Upper lobe of left lung (tissue), 6 donors: ENCODE measurements at regions not wholly inside any gene's neighbourhood (a gene's known extent, or its start where the extent isn't known, plus 50 kb on each side); places are given as distances from the start of the nearest gene placed in this dataset.

Experiments
- ATAC-seq, 2 donors: fragments of 200-7000 bp; cut with Tn5 transposase; one replicate each; pipeline ENCODE4 v1.9.1; 2022; ENCODE audit warnings: mild to moderate bottlenecking in 2 of 2, moderate library complexity in 2 of 2; ENCODE audit not compliant: low FRiP score in 2 of 2
- DNase-seq, 2 donors: peaks; one replicate each; pipeline ENCODE4 v3.0.0-alpha.2; 2019 to 2020
- H3K27ac ChIP-seq, 4 donors: fragments of 200-600 bp; sonication (generic); one replicate each; pipeline ENCODE4 v1.5.1; 2016 to 2019
- H3K27me3 ChIP-seq, 4 donors: fragments of 200-600 bp; sonication (generic); one replicate each; pipeline ENCODE4 v1.5.1; 2017 to 2019
- H3K36me3 ChIP-seq, 4 donors: fragments of 200-600 bp; sonication (generic); one replicate each; pipeline ENCODE4 v1.5.1; 2016 to 2019
- H3K4me1 ChIP-seq, 4 donors: fragments of 200-600 bp; sonication (generic); one replicate each; pipeline ENCODE4 v1.5.1; 2018 to 2019
- H3K4me3 ChIP-seq, 4 donors: fragments of 200-600 bp; sonication (generic); one replicate each; pipeline ENCODE4 v1.5.1; 2017 to 2019; ENCODE audit warnings: mild to moderate bottlenecking in 2 of 4, moderate library complexity in 1 of 4
- H3K9me3 ChIP-seq, 4 donors: fragments of 200-600 bp; sonication (generic); one replicate each; pipeline ENCODE4 v1.5.1; 2018 to 2019
- CTCF ChIP-seq, 6 experiments: fragments of 450-650 bp in 4 of 6; fragments of 200-600 bp in 2 of 6; sonication (generic) in 2 of 6; IDR thresholded peaks; one replicate each; pipeline ENCODE4 v1.5.1; 2016 to 2019; ENCODE audit warnings: antibody characterized with exemption in 6 of 6
- EP300 ChIP-seq, 4 donors: sonication (generic); formaldehyde crosslinking; IDR thresholded peaks; one replicate each; pipeline ENCODE4 v1.5.1; 2017; ENCODE audit warnings: antibody characterized with exemption in 4 of 4, control low read depth in 2 of 4
- POLR2A ChIP-seq, 4 donors: fragments of 450-650 bp; IDR thresholded peaks; one replicate each; pipeline ENCODE4 v1.5.1; 2016 to 2017; ENCODE audit warnings: antibody characterized with exemption in 4 of 4, mild to moderate bottlenecking in 2 of 4
- POLR2AphosphoS5 ChIP-seq, 2 donors: sonication (generic); formaldehyde crosslinking; IDR thresholded peaks; one replicate each; pipeline ENCODE4 v1.5.1; 2017; ENCODE audit warnings: antibody characterized with exemption in 2 of 2
- WGBS, 2 donors: methylation state at CpG; one replicate each; pipeline ENCODE4 v1.1.5; 2017 to 2018; 5-methylcytosine and 5-hydroxymethylcytosine counted together
- donor health status: DM: no; HTN: no; CAD: no; lungs with moderate emphysema.
- donor health status: DM: no; HTN: yes; CAD: no; lungs with severe emphysema.

GRCh38 chr1:81681114-81681513 is 119.6 kb upstream of the ADGRL2 start:
- no peak overlapping the region for H3K4me3 ChIP-seq
- H3K27ac ChIP-seq = no peak overlapping the region
- H3K9me3 ChIP-seq = no peaks in the 10 kb centered on the region
- ATAC-seq (peak in 1 of 2 donors; percentile 12), DNase-seq (no peak)
- H3K36me3 ChIP-seq = no peaks in the 10 kb centered on the region
- H3K4me1 ChIP-seq = peaks cover 10 to 16% (median 13%) of the 10 kb centered on the region in 4 donors
- no peaks in the 10 kb centered on the region for H3K27me3 ChIP-seq
- WGBS, 2 donors = 26 to 31% methylated on average over 2 of the region's 2 CpGs
- no peak for TF ChIP-seq POLR2A (IDR thresholded peaks at IDR 0.05)

- no peaks in the 10 kb centered on the region for H3K36me3 ChIP-seq
- WGBS, 2 donors = 73 to 74% methylated on average over 3 of the region's 3 CpGs
- TF ChIP-seq EP300 (IDR thresholded peaks at IDR 0.05) = no peak
- TF ChIP-seq POLR2A (IDR thresholded peaks at IDR 0.05) = no peak
- TF ChIP-seq POLR2AphosphoS5 (IDR thresholded peaks at IDR 0.05) = no peak
- no peak for TF ChIP-seq CTCF (IDR thresholded peaks at IDR 0.05)
- no peaks in the 10 kb centered on the region for H3K9me3 ChIP-seq
- no peak for DNase-seq
- H3K27me3 ChIP-seq = no peaks in the 10 kb centered on the region
- no peak overlapping the region for H3K4me3 ChIP-seq
- peaks cover 10 to 16% (median 13%) of the 10 kb centered on the region in 4 donors for H3K4me1 ChIP-seq
- ATAC-seq = peak in 1 of 2 donors; percentile 69
- H3K27ac ChIP-seq = no peak overlapping the region
Measured at GRCh38 chr1:81679942-81680341, 120.8 kb upstream of the ADGRL2 start.

GRCh38 chr1:81678779-81679178 is 122.0 kb upstream of the ADGRL2 start:
- H3K36me3 ChIP-seq = no peaks in the 10 kb centered on the region
- no peak overlapping the region for H3K4me3 ChIP-seq
- 75 to 83% methylated on average over 3 of the region's 3 CpGs for WGBS, 2 donors
- no peaks in the 10 kb centered on the region for H3K9me3 ChIP-seq
- ATAC-seq (no peak), DNase-seq (no peak)
- no peaks in the 10 kb centered on the region for H3K27me3 ChIP-seq
- H3K4me1 ChIP-seq = peaks cover 10 to 16% (median 13%) of the 10 kb centered on the region in 4 donors
- TF ChIP-seq POLR2AphosphoS5 (IDR thresholded peaks at IDR 0.05) (no peak), POLR2A (IDR thresholded peaks at IDR 0.05) (no peak), EP300 (IDR thresholded peaks at IDR 0.05) (no peak), CTCF (IDR thresholded peaks at IDR 0.05) (no peak)
- no peak overlapping the region for H3K27ac ChIP-seq

- ATAC-seq (no peak), DNase-seq (no peak)
- H3K36me3 ChIP-seq = no peaks in the 10 kb centered on the region
- TF ChIP-seq CTCF (IDR thresholded peaks at IDR 0.05) (no peak), EP300 (IDR thresholded peaks at IDR 0.05) (no peak), POLR2AphosphoS5 (IDR thresholded peaks at IDR 0.05) (no peak), POLR2A (IDR thresholded peaks at IDR 0.05) (no peak)
- no peaks in the 10 kb centered on the region for H3K9me3 ChIP-seq
- no peak overlapping the region for H3K27ac ChIP-seq
- no peaks in the 10 kb centered on the region for H3K27me3 ChIP-seq
- no peak overlapping the region for H3K4me3 ChIP-seq
- H3K4me1 ChIP-seq = peaks cover 0 to 9% (median 4%) of the 10 kb centered on the region in 4 donors
Measured at GRCh38 chr1:81672766-81673165, 128.0 kb upstream of the ADGRL2 start.

GRCh38 chr1:81671038-81671437 is 129.7 kb upstream of the ADGRL2 start:
- peak in 1 of 2 donors; percentile 31 for ATAC-seq
- no peak overlapping the region for H3K4me3 ChIP-seq

More at GRCh38 chr1:81671038-81671437, 129.7 kb upstream of the ADGRL2 start:
- H3K9me3 ChIP-seq = no peaks in the 10 kb centered on the region
- H3K27ac ChIP-seq = no peak overlapping the region
- H3K36me3 ChIP-seq = no peaks in the 10 kb centered on the region
- WGBS, 2 donors = 64 to 65% methylated on average over 3 of the region's 3 CpGs
- TF ChIP-seq EP300 (IDR thresholded peaks at IDR 0.05) = no peak
- TF ChIP-seq POLR2A (IDR thresholded peaks at IDR 0.05) = no peak
- no peak for TF ChIP-seq CTCF (IDR thresholded peaks at IDR 0.05)
- no peak for TF ChIP-seq POLR2AphosphoS5 (IDR thresholded peaks at IDR 0.05)
- H3K27me3 ChIP-seq = no peaks in the 10 kb centered on the region
- no peak for DNase-seq
- H3K4me1 ChIP-seq = peaks cover 0 to 9% (median 4%) of the 10 kb centered on the region in 4 donors
